AG09309 (cell line): ENCODE measurements at regions not wholly inside any gene's neighbourhood (a gene's known extent, or its start where the extent isn't known, plus 50 kb on each side); places are given as distances from the start of the nearest gene placed in this dataset.
"Not testable (repeated sequence)": the region's sequence is repeated elsewhere in the genome, so short reads cannot be mapped to it uniquely, and the experiment has no call there.

Experiments used
- DNase-seq: peaks from one replicate; pipeline ENCODE4 v3.0.0-alpha.2; 2010; ENCODE audit warnings: low read depth
- H3K4me3 ChIP-seq: 2 replicates; pipeline ENCODE4 v1.5.1; 2011; ENCODE audit warnings: mild to moderate bottlenecking, low read depth, low read length, moderate library complexity; ENCODE audit not compliant: control insufficient read depth
- CTCF ChIP-seq: IDR thresholded peaks from 2 replicates; pipeline ENCODE4 v1.5.1; 2011; ENCODE audit warnings: mild to moderate bottlenecking, low read depth, low read length, inconsistent platforms; ENCODE audit not compliant: insufficient read depth, control insufficient read depth; ENCODE audit errors: missing control alignments

GRCh38 chr5:102624405-102624804, 125.6 kb upstream of the SLCO6A1 start:
- no peak overlapping the region for H3K4me3 ChIP-seq
- no peak for TF ChIP-seq CTCF
- no peak for DNase-seq

DNA sequence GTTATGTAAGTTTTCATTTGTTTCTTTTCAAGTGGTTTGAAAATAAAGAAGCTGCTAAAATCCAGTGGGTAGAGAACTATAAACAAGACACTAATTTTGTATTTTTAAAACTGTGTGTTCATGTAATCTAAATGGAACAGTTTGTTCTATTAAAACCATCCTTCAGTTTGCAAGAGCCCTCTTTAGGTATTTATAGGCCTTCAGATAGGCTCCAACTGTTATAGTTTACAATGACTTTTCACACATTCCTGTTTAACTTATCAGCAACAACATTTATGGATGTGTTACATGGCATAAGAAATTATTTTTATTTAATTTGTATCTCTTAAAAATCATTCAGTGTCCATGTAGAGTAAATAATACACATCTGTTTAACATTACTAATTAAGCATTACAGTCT, 126.7 kb upstream of the SLCO6A1 start:
- no peak overlapping the region for H3K4me3 ChIP-seq
- no peak for DNase-seq
- TF ChIP-seq CTCF: no peak

DNA sequence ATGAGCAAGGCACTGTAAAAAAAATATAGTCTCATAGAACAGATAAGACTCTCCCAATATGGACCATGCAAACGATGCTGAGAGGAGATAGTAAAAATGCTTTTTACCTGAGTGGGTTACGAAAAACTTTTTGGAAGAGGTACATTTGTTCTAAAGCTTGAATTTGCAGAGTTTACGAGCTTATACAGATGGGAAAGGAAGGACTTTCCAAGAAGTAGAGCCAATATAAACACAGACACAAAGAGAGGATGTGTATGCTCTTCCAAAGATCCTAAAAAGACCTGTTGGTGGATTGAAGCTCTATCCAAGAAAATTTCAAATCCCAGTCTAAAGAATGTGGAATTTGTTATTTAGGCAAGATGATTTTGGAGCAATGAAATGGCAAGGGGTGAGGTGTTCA, 127.1 kb upstream of the SLCO6A1 start:
- no peak for TF ChIP-seq CTCF
- DNase-seq: no peak
- H3K4me3 ChIP-seq: no peak overlapping the region

- DNase-seq: no peak
- TF ChIP-seq CTCF: no peak
- H3K4me3 ChIP-seq: no peak overlapping the region
Measured at GRCh38 chr5:102627315-102627714, 127.8 kb upstream of the PAM start.

- no peak for DNase-seq
- no peak overlapping the region for H3K4me3 ChIP-seq
- no peak for TF ChIP-seq CTCF
Measured at GRCh38 chr5:102628441-102629175, 126.5 kb upstream of the PAM start.

GRCh38 chr5:102629827-102630605, 125.1 kb upstream of the PAM start:
- no peak for DNase-seq

DNA sequence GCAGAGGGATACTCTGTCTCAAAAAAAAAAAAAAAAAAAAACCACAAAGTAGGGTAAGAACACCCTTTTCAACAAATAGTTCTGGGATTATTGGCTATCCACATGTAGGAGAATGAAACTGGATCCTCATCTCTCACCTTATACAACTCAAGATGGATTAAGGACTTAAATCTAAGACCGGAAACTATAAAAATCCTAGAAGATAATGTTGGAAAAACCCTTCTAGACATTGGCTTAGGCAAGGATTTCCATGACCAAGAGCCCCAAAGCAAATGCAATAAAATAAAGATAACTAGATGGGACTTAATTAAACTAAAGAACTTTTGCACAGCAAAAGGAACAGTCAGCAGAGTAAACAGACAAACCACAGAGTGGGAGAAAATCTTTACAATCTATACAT, 119.7 kb upstream of the PAM start:
- not testable (repeated sequence) for DNase-seq, H3K4me3 ChIP-seq

More at GRCh38 chr5:102629827-102630605, 125.1 kb upstream of the PAM start:
- no peak for TF ChIP-seq CTCF
- no peak overlapping the region for H3K4me3 ChIP-seq
